Renal cortex interstitium (tissue), 11 donors: ENCODE measurements at regions not wholly inside any gene's neighbourhood (a gene's known extent, or its start where the extent isn't known, plus 50 kb on each side); places are given as distances from the start of the nearest gene placed in this dataset.
A peak's percentile ranks its signal among the peaks of the same experiment; 100 is the strongest.
"Not testable (repeated sequence)": the region's sequence is repeated elsewhere in the genome, so short reads cannot be mapped to it uniquely, and the experiment has no call there.

Experiments used
- DNase-seq, 11 donors: peaks; one replicate each; pipeline ENCODE4 v3.0.0-alpha.2; 2013; ENCODE audit warnings: low read depth in 9 of 11, low spot score in 4 of 11; ENCODE audit errors: extremely low read depth in 1 of 11

- DNase-seq: no peak
Observed at GRCh38 chr7:19552576-19552975, 156.3 kb downstream of the POLR1F start.

GRCh38 chr7:19549246-19549645, 159.6 kb downstream of the POLR1F start:
- not testable (repeated sequence) for DNase-seq

GRCh38 chr7:19537942-19538401, 170.9 kb downstream of the POLR1F start:
- peak in 1 of 11 donors; percentile 10 for DNase-seq

- no peak for DNase-seq
Observed at GRCh38 chr7:19533266-19533665, 175.6 kb downstream of the POLR1F start.

GRCh38 chr7:19530852-19531251, 178.0 kb downstream of the POLR1F start:
- DNase-seq: no peak

- DNase-seq: peak in 4 of 11 donors; percentile 8 to 18 (median 13)
Observed at GRCh38 chr7:19530261-19530660, 178.6 kb downstream of the POLR1F start.

- no peak for DNase-seq
Observed at GRCh38 chr7:19526639-19527038, 182.2 kb downstream of the POLR1F start.

- no peak for DNase-seq
Observed at GRCh38 chr7:19522486-19522885, 186.4 kb downstream of the POLR1F start.

- no peak for DNase-seq
Observed at GRCh38 chr7:19520392-19520791, 188.4 kb downstream of the POLR1F start.

- DNase-seq: no peak
Observed at GRCh38 chr7:19519443-19520021, 189.3 kb downstream of the POLR1F start.

GRCh38 chr7:19517546-19517945, 191.3 kb downstream of the POLR1F start:
- DNase-seq: not testable (repeated sequence)

GRCh38 chr7:19508821-19509220, 200.0 kb downstream of the POLR1F start:
- DNase-seq: no peak

GRCh38 chr7:19508124-19508523, 200.7 kb downstream of the POLR1F start:
- DNase-seq: no peak

- peak in 5 of 11 donors; percentile 2 to 14 (median 8) for DNase-seq
Observed at GRCh38 chr7:19491821-19492452, 216.9 kb downstream of the POLR1F start.

- DNase-seq: no peak
Observed at GRCh38 chr7:19491371-19491770, 217.5 kb downstream of the POLR1F start.

- no peak for DNase-seq
Observed at GRCh38 chr7:19489162-19489820, 219.5 kb downstream of the POLR1F start.

- no peak for DNase-seq
Observed at GRCh38 chr7:19488056-19488455, 220.8 kb downstream of the POLR1F start.

- DNase-seq: no peak
Observed at GRCh38 chr7:19482628-19483027, 226.2 kb downstream of the POLR1F start.

- DNase-seq: no peak
Observed at GRCh38 chr7:19480383-19480782, 228.5 kb downstream of the POLR1F start.

GRCh38 chr7:19470031-19470430, 238.8 kb downstream of the POLR1F start:
- peak in 6 of 11 donors; percentile 1 to 41 (median 8) for DNase-seq
